ENCODE measurements at regions not wholly inside any gene's neighbourhood (a gene's known extent, or its start where the extent isn't known, plus 50 kb on each side); places are given as distances from the start of the nearest gene placed in this dataset.

DNA sequence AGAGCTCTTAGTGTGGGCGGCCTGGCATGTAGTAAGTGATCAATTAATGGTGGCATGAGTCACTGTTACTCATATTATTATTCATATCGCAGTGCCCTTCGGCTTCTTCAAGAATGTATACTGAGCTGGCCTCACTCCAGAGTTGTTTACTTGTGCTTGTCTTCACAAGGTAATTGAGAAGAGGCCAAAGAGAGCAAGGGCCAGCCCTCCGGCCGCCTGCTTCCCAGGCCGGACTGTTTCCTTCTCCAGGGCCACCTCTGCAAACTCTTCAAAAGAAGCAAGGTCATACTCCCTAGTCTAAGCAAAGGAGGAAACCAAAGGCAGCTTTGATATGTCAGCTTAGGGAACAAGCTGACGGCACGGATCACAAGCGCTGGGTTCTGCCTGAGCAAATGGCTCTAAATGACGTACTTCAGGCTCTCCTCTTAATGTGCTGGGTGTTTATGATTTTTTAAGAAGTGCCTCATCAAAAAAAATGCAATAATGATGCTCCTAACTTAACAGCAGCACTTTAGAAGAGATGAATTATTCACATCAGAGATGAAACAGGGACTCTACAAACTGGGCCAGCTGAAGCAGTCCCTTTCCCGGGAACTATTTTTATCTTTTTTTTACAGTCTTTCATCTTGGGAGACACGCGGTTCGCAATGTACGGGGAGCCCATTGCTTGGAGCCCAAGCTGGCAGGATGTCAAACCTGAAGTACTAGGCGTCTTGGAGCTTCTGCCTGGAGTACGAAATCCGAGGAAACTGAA, 65.6 kb upstream of the DLK1 start:
- no peak for TF ChIP-seq CTCF (IDR thresholded peaks at IDR 0.05; ENCODE audit: low read depth, low read length)
- TF ChIP-seq POLR2A (IDR thresholded peaks at IDR 0.05; ENCODE audit: extremely low read depth, insufficient read length) = no peak
- TF ChIP-seq, protein P1, sequence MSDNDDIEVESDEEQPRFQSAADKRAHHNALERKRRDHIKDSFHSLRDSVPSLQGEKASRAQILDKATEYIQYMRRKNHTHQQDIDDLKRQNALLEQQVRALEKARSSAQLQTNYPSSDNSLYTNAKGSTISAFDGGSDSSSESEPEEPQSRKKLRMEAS (IDR thresholded peaks at IDR 0.05; ENCODE audit: low read depth, low read length) = no peak
- no peak for TF ChIP-seq MYC (IDR thresholded peaks at IDR 0.05; ENCODE audit: low read depth, low read length)

Data from NB4 (cell line).